A673 (cell line): ENCODE measurements at regions not wholly inside any gene's neighbourhood (a gene's known extent, or its start where the extent isn't known, plus 50 kb on each side); places are given as distances from the start of the nearest gene placed in this dataset.

Source experiments
- EZH2 ChIP-seq: fragments of 200-600 bp; sonication (generic); IDR thresholded peaks from 2 replicates; pipeline ENCODE4 v1.6.1; 2017; ENCODE audit warnings: borderline replicate concordance, low read depth, mild to moderate bottlenecking, mixed read lengths, antibody characterized with exemption, low read length; ENCODE audit not compliant: poor library complexity, severe bottlenecking
- TF ChIP-seq, protein P1 (sequence below): fragments of 300-800, 200-600 bp; sonication (generic); conservative IDR thresholded peaks from 2 replicates; pipeline ENCODE4 v1.5.1; 2017; ENCODE audit warnings: low read depth, mild to moderate bottlenecking, antibody characterized with exemption, low read length, moderate library complexity, mixed read lengths

DNA sequence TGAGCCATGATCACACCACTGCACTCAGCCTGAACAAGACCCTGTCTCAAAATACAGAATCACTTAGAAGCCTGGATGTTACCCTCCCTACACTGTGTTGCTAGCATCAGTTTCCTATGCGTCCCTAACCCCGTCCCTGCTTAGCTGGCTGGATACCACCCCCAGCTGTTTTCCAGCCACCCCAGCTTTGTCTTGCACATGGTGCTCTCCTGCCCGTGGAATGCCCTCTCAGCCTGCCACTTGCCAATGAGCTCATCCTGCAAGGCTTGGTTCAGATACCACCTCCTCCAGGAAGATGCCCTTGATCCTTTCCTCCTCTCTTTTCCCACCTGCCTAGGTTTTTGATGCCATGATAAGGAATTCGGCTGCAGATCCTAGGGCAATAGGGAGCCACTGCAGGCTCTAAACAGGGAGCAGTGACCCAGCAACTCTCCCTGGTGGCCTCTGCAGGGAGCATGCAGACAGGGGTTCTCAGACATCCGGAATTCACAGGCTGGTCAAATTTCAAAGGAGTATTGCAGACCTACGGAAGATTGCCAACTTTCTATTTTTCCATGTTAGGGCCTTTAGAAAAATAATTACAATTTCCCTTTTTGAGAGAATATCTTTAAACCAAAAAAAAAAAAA is 52.7 kb upstream of the WNT7B start:
- TF ChIP-seq, protein P1, sequence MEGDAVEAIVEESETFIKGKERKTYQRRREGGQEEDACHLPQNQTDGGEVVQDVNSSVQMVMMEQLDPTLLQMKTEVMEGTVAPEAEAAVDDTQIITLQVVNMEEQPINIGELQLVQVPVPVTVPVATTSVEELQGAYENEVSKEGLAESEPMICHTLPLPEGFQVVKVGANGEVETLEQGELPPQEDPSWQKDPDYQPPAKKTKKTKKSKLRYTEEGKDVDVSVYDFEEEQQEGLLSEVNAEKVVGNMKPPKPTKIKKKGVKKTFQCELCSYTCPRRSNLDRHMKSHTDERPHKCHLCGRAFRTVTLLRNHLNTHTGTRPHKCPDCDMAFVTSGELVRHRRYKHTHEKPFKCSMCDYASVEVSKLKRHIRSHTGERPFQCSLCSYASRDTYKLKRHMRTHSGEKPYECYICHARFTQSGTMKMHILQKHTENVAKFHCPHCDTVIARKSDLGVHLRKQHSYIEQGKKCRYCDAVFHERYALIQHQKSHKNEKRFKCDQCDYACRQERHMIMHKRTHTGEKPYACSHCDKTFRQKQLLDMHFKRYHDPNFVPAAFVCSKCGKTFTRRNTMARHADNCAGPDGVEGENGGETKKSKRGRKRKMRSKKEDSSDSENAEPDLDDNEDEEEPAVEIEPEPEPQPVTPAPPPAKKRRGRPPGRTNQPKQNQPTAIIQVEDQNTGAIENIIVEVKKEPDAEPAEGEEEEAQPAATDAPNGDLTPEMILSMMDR, result no peak
- TF ChIP-seq EZH2, result no peak
